ENCODE measurements at regions not wholly inside any gene's neighbourhood (a gene's known extent, or its start where the extent isn't known, plus 50 kb on each side); places are given as distances from the start of the nearest gene placed in this dataset.

DNA sequence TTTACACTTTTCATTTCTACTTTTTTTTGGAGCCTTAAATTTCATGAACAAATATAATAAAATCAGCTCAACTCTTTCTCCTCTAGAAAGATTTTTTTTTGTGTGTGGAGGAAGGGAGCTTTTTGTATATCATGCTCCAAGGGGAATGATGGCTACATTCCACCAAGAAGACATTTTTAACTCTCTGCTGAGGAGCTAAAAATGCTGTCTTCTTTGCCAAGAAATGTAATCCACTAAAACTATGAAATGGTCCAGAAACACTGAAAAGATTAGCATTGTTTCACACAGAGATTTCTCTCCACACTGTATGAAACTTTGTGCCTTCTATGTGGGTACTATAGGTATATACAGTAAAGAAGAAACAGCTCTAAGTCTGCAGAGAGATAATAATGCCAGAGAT is 74.1 kb upstream of the ANK3 start:
- Mint-ChIP-seq H3K4me3 (no peak overlapping the region), H3K27ac (ENCODE audit: low read depth) (peak overlapping the region; percentile 51), H3K4me1 (peaks cover 9% of the 10 kb centered on the region), H3K27me3 (no peaks in the 10 kb centered on the region), H3K36me3 (ENCODE audit: insufficient read depth) (peaks cover 4% of the 10 kb centered on the region), H3K9me3 (no peaks in the 10 kb centered on the region)
- ATAC-seq (replicated peaks; ENCODE audit: extremely low read depth, poor library complexity, severe bottlenecking), result no peak
- no peak for DNase-seq (ENCODE audit: low spot score in 2 of 2)

GRCh38 chr10:60461688-60462087 is 72.0 kb upstream of the ANK3 start:
- ATAC-seq (replicated peaks; ENCODE audit: extremely low read depth, poor library complexity, severe bottlenecking) (no peak), DNase-seq (ENCODE audit: low spot score in 2 of 2) (no peak)
- no peaks in the 10 kb centered on the region for H3K9me3 Mint-ChIP-seq
- H3K27ac Mint-ChIP-seq (ENCODE audit: low read depth), result no peak overlapping the region
- no peaks in the 10 kb centered on the region for H3K27me3 Mint-ChIP-seq
- peaks cover 19% of the 10 kb centered on the region for H3K4me1 Mint-ChIP-seq
- H3K36me3 Mint-ChIP-seq (ENCODE audit: insufficient read depth), result peaks cover 4% of the 10 kb centered on the region
- H3K4me3 Mint-ChIP-seq, result no peak overlapping the region

GRCh38 chr10:60459701-60460457 is 70.2 kb upstream of the ANK3 start:
- H3K36me3 Mint-ChIP-seq (ENCODE audit: insufficient read depth), result peaks cover 4% of the 10 kb centered on the region
- H3K4me1 Mint-ChIP-seq, result peaks cover 22% of the 10 kb centered on the region
- no peaks in the 10 kb centered on the region for H3K9me3 Mint-ChIP-seq
- H3K27me3 Mint-ChIP-seq, result no peaks in the 10 kb centered on the region
- DNase-seq (ENCODE audit: low spot score in 2 of 2) (no peak), ATAC-seq (replicated peaks; ENCODE audit: extremely low read depth, poor library complexity, severe bottlenecking) (no peak)
- H3K27ac Mint-ChIP-seq (ENCODE audit: low read depth), result no peak overlapping the region
- H3K4me3 Mint-ChIP-seq, result no peak overlapping the region

GRCh38 chr10:60456053-60456452 is 66.4 kb upstream of the ANK3 start:
- Mint-ChIP-seq H3K27me3 (no peaks in the 10 kb centered on the region), H3K36me3 (ENCODE audit: insufficient read depth) (no peaks in the 10 kb centered on the region), H3K4me1 (peaks cover 24% of the 10 kb centered on the region), H3K4me3 (no peak overlapping the region), H3K27ac (ENCODE audit: low read depth) (no peak overlapping the region), H3K9me3 (no peaks in the 10 kb centered on the region)
- no peak for ATAC-seq (replicated peaks; ENCODE audit: extremely low read depth, poor library complexity, severe bottlenecking)
- no peak for DNase-seq (ENCODE audit: low spot score in 2 of 2)

DNA sequence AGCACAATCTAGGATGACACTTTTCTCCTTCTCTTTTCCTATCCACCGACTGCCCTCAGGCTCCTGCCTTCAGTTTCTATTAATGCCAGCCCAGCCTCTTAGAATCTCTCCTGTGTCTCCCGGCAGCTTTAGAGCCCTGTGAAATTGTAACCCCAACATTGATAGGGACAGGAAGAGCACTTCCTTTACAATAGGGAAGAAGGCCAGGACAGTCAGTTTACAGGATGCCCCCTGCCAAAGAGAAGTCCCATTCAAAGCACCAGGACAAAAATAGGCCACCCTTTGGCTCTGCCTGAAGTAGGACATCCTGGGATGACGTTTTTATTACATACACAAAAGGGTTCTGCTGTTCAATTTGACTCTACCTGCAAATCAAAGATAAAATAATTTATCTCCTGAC is 64.7 kb upstream of the ANK3 start:
- H3K4me1 Mint-ChIP-seq, result peaks cover 19% of the 10 kb centered on the region
- no peaks in the 10 kb centered on the region for H3K9me3 Mint-ChIP-seq
- H3K36me3 Mint-ChIP-seq (ENCODE audit: insufficient read depth), result no peaks in the 10 kb centered on the region
- H3K27ac Mint-ChIP-seq (ENCODE audit: low read depth), result no peak overlapping the region
- DNase-seq (ENCODE audit: low spot score in 2 of 2) (no peak), ATAC-seq (replicated peaks; ENCODE audit: extremely low read depth, poor library complexity, severe bottlenecking) (no peak)
- H3K4me3 Mint-ChIP-seq, result no peak overlapping the region
- no peaks in the 10 kb centered on the region for H3K27me3 Mint-ChIP-seq

DNA sequence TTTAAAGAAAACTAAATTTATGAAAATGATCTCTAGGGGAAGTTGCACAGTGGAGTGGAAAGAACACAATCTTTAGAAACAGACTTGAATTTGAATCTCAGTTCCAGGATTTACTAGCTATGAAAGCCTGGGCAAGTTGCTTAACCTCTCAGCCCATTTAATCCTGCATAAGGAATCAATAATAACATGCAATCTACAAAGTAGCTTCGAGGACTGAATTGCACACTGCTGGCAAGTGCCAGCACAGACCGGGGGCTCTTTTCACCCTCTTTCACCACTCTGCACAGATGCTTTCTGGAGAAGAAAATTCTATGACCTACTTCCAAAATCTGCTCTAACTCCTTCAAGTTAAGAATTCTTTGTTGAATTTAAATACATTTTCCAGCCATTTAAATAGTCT is 63.4 kb upstream of the ANK3 start:
- H3K4me1 Mint-ChIP-seq, result peaks cover 13% of the 10 kb centered on the region
- no peaks in the 10 kb centered on the region for H3K9me3 Mint-ChIP-seq
- no peaks in the 10 kb centered on the region for H3K27me3 Mint-ChIP-seq
- no peak overlapping the region for H3K27ac Mint-ChIP-seq (ENCODE audit: low read depth)
- ATAC-seq (replicated peaks; ENCODE audit: extremely low read depth, poor library complexity, severe bottlenecking) (no peak), DNase-seq (ENCODE audit: low spot score in 2 of 2) (no peak)
- H3K36me3 Mint-ChIP-seq (ENCODE audit: insufficient read depth), result no peaks in the 10 kb centered on the region
- no peak overlapping the region for H3K4me3 Mint-ChIP-seq

- Mint-ChIP-seq H3K27ac (ENCODE audit: low read depth) (peak overlapping the region; percentile 3), H3K4me3 (no peak overlapping the region), H3K27me3 (no peaks in the 10 kb centered on the region), H3K36me3 (ENCODE audit: insufficient read depth) (no peaks in the 10 kb centered on the region), H3K4me1 (peaks cover 15% of the 10 kb centered on the region), H3K9me3 (no peaks in the 10 kb centered on the region)
- DNase-seq (ENCODE audit: low spot score in 2 of 2) (no peak), ATAC-seq (replicated peaks; ENCODE audit: extremely low read depth, poor library complexity, severe bottlenecking) (no peak)
These were observed 60.6 kb upstream of the ANK3 start for GRCh38 chr10:60450291-60450690.

GRCh38 chr10:60448246-60448645 is 58.6 kb upstream of the ANK3 start:
- no peaks in the 10 kb centered on the region for H3K36me3 Mint-ChIP-seq (ENCODE audit: insufficient read depth)
- H3K9me3 Mint-ChIP-seq, result no peaks in the 10 kb centered on the region
- DNase-seq (ENCODE audit: low spot score in 2 of 2) (no peak), ATAC-seq (replicated peaks; ENCODE audit: extremely low read depth, poor library complexity, severe bottlenecking) (no peak)
- no peak overlapping the region for H3K27ac Mint-ChIP-seq (ENCODE audit: low read depth)
- H3K4me1 Mint-ChIP-seq, result peaks cover 9% of the 10 kb centered on the region
- H3K27me3 Mint-ChIP-seq, result no peaks in the 10 kb centered on the region
- H3K4me3 Mint-ChIP-seq, result no peak overlapping the region

- no peaks in the 10 kb centered on the region for H3K27me3 Mint-ChIP-seq
- H3K4me1 Mint-ChIP-seq, result peaks cover 9% of the 10 kb centered on the region
- no peak for ATAC-seq (replicated peaks; ENCODE audit: extremely low read depth, poor library complexity, severe bottlenecking)
- no peak for DNase-seq (ENCODE audit: low spot score in 2 of 2)
- H3K9me3 Mint-ChIP-seq, result no peaks in the 10 kb centered on the region
- H3K36me3 Mint-ChIP-seq (ENCODE audit: insufficient read depth), result peaks cover 2% of the 10 kb centered on the region
- H3K4me3 Mint-ChIP-seq, result no peak overlapping the region
- H3K27ac Mint-ChIP-seq (ENCODE audit: low read depth), result peak overlapping the region; percentile 52
These were observed 57.2 kb upstream of the ANK3 start for GRCh38 chr10:60446851-60447250.

- Mint-ChIP-seq H3K27me3 (no peaks in the 10 kb centered on the region), H3K4me3 (no peak overlapping the region), H3K9me3 (no peaks in the 10 kb centered on the region), H3K27ac (ENCODE audit: low read depth) (no peak overlapping the region), H3K4me1 (peaks cover 9% of the 10 kb centered on the region), H3K36me3 (ENCODE audit: insufficient read depth) (peaks cover 2% of the 10 kb centered on the region)
- DNase-seq (ENCODE audit: low spot score in 2 of 2), result no peak
- ATAC-seq (replicated peaks; ENCODE audit: extremely low read depth, poor library complexity, severe bottlenecking), result no peak
These were observed 56.6 kb upstream of the ANK3 start for GRCh38 chr10:60446070-60446833.

DNA sequence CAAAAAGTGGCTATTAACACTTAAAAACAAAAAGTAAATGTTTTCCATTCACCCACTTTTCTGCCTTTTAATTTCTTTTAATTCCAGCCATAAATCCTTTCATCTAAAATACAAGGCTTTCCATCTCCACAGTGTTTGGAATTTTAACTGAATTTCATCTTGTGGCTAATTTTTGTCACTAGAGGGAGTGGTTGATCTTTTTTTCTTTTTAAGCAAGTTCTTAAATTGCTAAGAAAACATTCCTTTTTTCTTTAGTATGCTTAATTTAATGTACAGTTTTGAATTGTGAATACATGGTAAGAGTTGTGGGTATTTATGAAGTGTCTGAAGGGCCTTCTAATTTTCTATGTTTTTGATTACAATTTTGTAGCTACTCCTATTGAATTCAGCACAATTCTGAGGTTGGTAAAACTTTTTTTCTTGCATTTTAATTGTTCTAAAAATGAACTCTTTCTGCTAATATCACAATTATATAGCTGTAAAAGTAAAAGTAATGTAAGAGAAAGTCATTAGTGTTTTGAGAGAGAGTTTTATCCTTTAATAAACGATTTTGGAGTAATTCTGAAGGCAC is 54.9 kb upstream of the ANK3 start:
- Mint-ChIP-seq H3K27ac (ENCODE audit: low read depth) (no peak overlapping the region), H3K27me3 (no peaks in the 10 kb centered on the region), H3K4me1 (peaks cover 9% of the 10 kb centered on the region), H3K36me3 (ENCODE audit: insufficient read depth) (peaks cover 5% of the 10 kb centered on the region), H3K4me3 (no peak overlapping the region), H3K9me3 (no peaks in the 10 kb centered on the region)
- ATAC-seq (replicated peaks; ENCODE audit: extremely low read depth, poor library complexity, severe bottlenecking) (no peak), DNase-seq (ENCODE audit: low spot score in 2 of 2) (no peak)

DNA sequence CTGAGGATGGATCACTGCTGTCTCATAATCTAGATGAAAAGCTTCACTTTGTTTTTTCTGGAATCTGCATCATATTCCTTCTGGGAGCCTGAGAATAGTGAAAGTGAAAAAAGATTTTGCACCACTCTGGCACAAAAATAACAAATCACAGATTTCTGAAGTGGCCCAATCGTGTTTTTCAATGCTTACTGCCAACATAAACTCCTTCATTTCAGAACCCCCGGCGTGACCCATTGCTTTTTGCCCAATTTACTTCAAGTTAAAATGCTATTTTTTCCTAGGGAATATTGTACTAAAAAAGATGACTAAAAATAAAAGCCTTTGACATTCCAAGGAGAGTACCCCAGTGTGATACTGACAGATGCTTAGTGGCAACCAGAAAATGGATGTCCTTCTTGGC is 53.7 kb upstream of the ANK3 start:
- Mint-ChIP-seq H3K27me3 (no peaks in the 10 kb centered on the region), H3K4me3 (no peak overlapping the region), H3K36me3 (ENCODE audit: insufficient read depth) (peaks cover 5% of the 10 kb centered on the region), H3K4me1 (peaks cover 9% of the 10 kb centered on the region), H3K9me3 (no peaks in the 10 kb centered on the region), H3K27ac (ENCODE audit: low read depth) (no peak overlapping the region)
- no peak for ATAC-seq (replicated peaks; ENCODE audit: extremely low read depth, poor library complexity, severe bottlenecking)
- DNase-seq (ENCODE audit: low spot score in 2 of 2), result no peak

- Mint-ChIP-seq H3K9me3 (no peaks in the 10 kb centered on the region), H3K4me1 (no peaks in the 10 kb centered on the region), H3K27ac (ENCODE audit: low read depth) (no peak overlapping the region), H3K27me3 (no peaks in the 10 kb centered on the region), H3K4me3 (no peak overlapping the region), H3K36me3 (ENCODE audit: insufficient read depth) (peaks cover 5% of the 10 kb centered on the region)
- ATAC-seq (replicated peaks; ENCODE audit: extremely low read depth, poor library complexity, severe bottlenecking) (no peak), DNase-seq (ENCODE audit: low spot score in 2 of 2) (no peak)
These were observed 51.8 kb upstream of the ANK3 start for GRCh38 chr10:60441515-60441914.
